ENCODE measurements at regions not wholly inside any gene's neighbourhood (a gene's known extent, or its start where the extent isn't known, plus 50 kb on each side); places are given as distances from the start of the nearest gene placed in this dataset.
"Not testable (repeated sequence)": the region's sequence is repeated elsewhere in the genome, so short reads cannot be mapped to it uniquely, and the experiment has no call there.

- Histone ChIP-seq H3K27ac (ENCODE audit: low read depth in 2 of 2, low read length in 2 of 2) (no peak overlapping the region), H3K4me1 (ENCODE audit: control insufficient read depth in 2 of 2, insufficient read depth in 2 of 2, low read length in 2 of 2) (no peaks in the 10 kb centered on the region), H3K4me3 (ENCODE audit: low read length in 2 of 2) (no peak overlapping the region), H3K27me3 (ENCODE audit: control insufficient read depth in 2 of 2, insufficient read depth in 2 of 2, low read length in 2 of 2) (no peaks in the 10 kb centered on the region), H3K9me3 (ENCODE audit: control insufficient read depth in 2 of 2, low read length in 2 of 2) (no peaks in the 10 kb centered on the region), H3K9ac (ENCODE audit: low read depth in 1 of 2, low read length in 2 of 2) (no peak overlapping the region), H3K36me3 (ENCODE audit: control insufficient read depth in 2 of 2, insufficient read depth in 2 of 2, low read length in 2 of 2) (no peaks in the 10 kb centered on the region)
These were observed 130.9 kb upstream of the RASA1 start for GRCh38 chr5:87136733-87137132.

GRCh38 chr5:87137283-87137682 lies 130.4 kb upstream of the RASA1 start:
- Histone ChIP-seq H3K36me3 (ENCODE audit: control insufficient read depth in 2 of 2, insufficient read depth in 2 of 2, low read length in 2 of 2) (no peaks in the 10 kb centered on the region), H3K4me3 (ENCODE audit: low read length in 2 of 2) (no peak overlapping the region), H3K27ac (ENCODE audit: low read depth in 2 of 2, low read length in 2 of 2) (no peak overlapping the region), H3K4me1 (ENCODE audit: control insufficient read depth in 2 of 2, insufficient read depth in 2 of 2, low read length in 2 of 2) (no peaks in the 10 kb centered on the region), H3K9ac (ENCODE audit: low read depth in 1 of 2, low read length in 2 of 2) (no peak overlapping the region), H3K9me3 (ENCODE audit: control insufficient read depth in 2 of 2, low read length in 2 of 2) (no peaks in the 10 kb centered on the region), H3K27me3 (ENCODE audit: control insufficient read depth in 2 of 2, insufficient read depth in 2 of 2, low read length in 2 of 2) (no peaks in the 10 kb centered on the region)

GRCh38 chr5:87138091-87138805 lies 129.4 kb upstream of the RASA1 start:
- H3K36me3 ChIP-seq (ENCODE audit: control insufficient read depth in 2 of 2, insufficient read depth in 2 of 2, low read length in 2 of 2): no peaks in the 10 kb centered on the region
- no peak overlapping the region for H3K9ac ChIP-seq (ENCODE audit: low read depth in 1 of 2, low read length in 2 of 2)
- H3K27me3 ChIP-seq (ENCODE audit: control insufficient read depth in 2 of 2, insufficient read depth in 2 of 2, low read length in 2 of 2): no peaks in the 10 kb centered on the region
- H3K4me3 ChIP-seq (ENCODE audit: low read length in 2 of 2): no peak overlapping the region
- H3K4me1 ChIP-seq (ENCODE audit: control insufficient read depth in 2 of 2, insufficient read depth in 2 of 2, low read length in 2 of 2): no peaks in the 10 kb centered on the region
- H3K27ac ChIP-seq (ENCODE audit: low read depth in 2 of 2, low read length in 2 of 2): no peak overlapping the region
- no peaks in the 10 kb centered on the region for H3K9me3 ChIP-seq (ENCODE audit: control insufficient read depth in 2 of 2, low read length in 2 of 2)

- no peak overlapping the region for H3K9ac ChIP-seq (ENCODE audit: low read depth in 1 of 2, low read length in 2 of 2)
- H3K4me3 ChIP-seq (ENCODE audit: low read length in 2 of 2): no peak overlapping the region
- no peaks in the 10 kb centered on the region for H3K9me3 ChIP-seq (ENCODE audit: control insufficient read depth in 2 of 2, low read length in 2 of 2)
- H3K27me3 ChIP-seq (ENCODE audit: control insufficient read depth in 2 of 2, insufficient read depth in 2 of 2, low read length in 2 of 2): no peaks in the 10 kb centered on the region
- no peak overlapping the region for H3K27ac ChIP-seq (ENCODE audit: low read depth in 2 of 2, low read length in 2 of 2)
- no peaks in the 10 kb centered on the region for H3K4me1 ChIP-seq (ENCODE audit: control insufficient read depth in 2 of 2, insufficient read depth in 2 of 2, low read length in 2 of 2)
- H3K36me3 ChIP-seq (ENCODE audit: control insufficient read depth in 2 of 2, insufficient read depth in 2 of 2, low read length in 2 of 2): no peaks in the 10 kb centered on the region
These were observed 127.9 kb upstream of the RASA1 start for GRCh38 chr5:87139795-87140194.

GRCh38 chr5:87141544-87141943 lies 126.1 kb upstream of the RASA1 start:
- no peak overlapping the region for H3K9ac ChIP-seq (ENCODE audit: low read depth in 1 of 2, low read length in 2 of 2)
- H3K36me3 ChIP-seq (ENCODE audit: control insufficient read depth in 2 of 2, insufficient read depth in 2 of 2, low read length in 2 of 2): no peaks in the 10 kb centered on the region
- H3K27ac ChIP-seq (ENCODE audit: low read depth in 2 of 2, low read length in 2 of 2): no peak overlapping the region
- H3K9me3 ChIP-seq (ENCODE audit: control insufficient read depth in 2 of 2, low read length in 2 of 2): no peaks in the 10 kb centered on the region
- no peaks in the 10 kb centered on the region for H3K27me3 ChIP-seq (ENCODE audit: control insufficient read depth in 2 of 2, insufficient read depth in 2 of 2, low read length in 2 of 2)
- H3K4me1 ChIP-seq (ENCODE audit: control insufficient read depth in 2 of 2, insufficient read depth in 2 of 2, low read length in 2 of 2): no peaks in the 10 kb centered on the region
- no peak overlapping the region for H3K4me3 ChIP-seq (ENCODE audit: low read length in 2 of 2)

- not testable (repeated sequence) for H3K27ac ChIP-seq (ENCODE audit: low read depth in 2 of 2, low read length in 2 of 2); H3K9me3 ChIP-seq (ENCODE audit: control insufficient read depth in 2 of 2, low read length in 2 of 2); H3K9ac ChIP-seq (ENCODE audit: low read depth in 1 of 2, low read length in 2 of 2); H3K36me3 ChIP-seq (ENCODE audit: control insufficient read depth in 2 of 2, insufficient read depth in 2 of 2, low read length in 2 of 2); H3K4me1 ChIP-seq (ENCODE audit: control insufficient read depth in 2 of 2, insufficient read depth in 2 of 2, low read length in 2 of 2); H3K27me3 ChIP-seq (ENCODE audit: control insufficient read depth in 2 of 2, insufficient read depth in 2 of 2, low read length in 2 of 2); H3K4me3 ChIP-seq (ENCODE audit: low read length in 2 of 2)
These were observed 121.8 kb upstream of the RASA1 start for GRCh38 chr5:87145853-87146252.

GRCh38 chr5:87147441-87147840 lies 120.2 kb upstream of the RASA1 start:
- H3K9me3 ChIP-seq (ENCODE audit: control insufficient read depth in 2 of 2, low read length in 2 of 2): no peaks in the 10 kb centered on the region
- no peak overlapping the region for H3K27ac ChIP-seq (ENCODE audit: low read depth in 2 of 2, low read length in 2 of 2)
- no peaks in the 10 kb centered on the region for H3K27me3 ChIP-seq (ENCODE audit: control insufficient read depth in 2 of 2, insufficient read depth in 2 of 2, low read length in 2 of 2)
- H3K4me1 ChIP-seq (ENCODE audit: control insufficient read depth in 2 of 2, insufficient read depth in 2 of 2, low read length in 2 of 2): no peaks in the 10 kb centered on the region
- no peaks in the 10 kb centered on the region for H3K36me3 ChIP-seq (ENCODE audit: control insufficient read depth in 2 of 2, insufficient read depth in 2 of 2, low read length in 2 of 2)
- no peak overlapping the region for H3K9ac ChIP-seq (ENCODE audit: low read depth in 1 of 2, low read length in 2 of 2)
- no peak overlapping the region for H3K4me3 ChIP-seq (ENCODE audit: low read length in 2 of 2)

GRCh38 chr5:87150630-87151029 lies 117.1 kb upstream of the RASA1 start:
- Histone ChIP-seq H3K4me3 (ENCODE audit: low read length in 2 of 2) (no peak overlapping the region), H3K9ac (ENCODE audit: low read depth in 1 of 2, low read length in 2 of 2) (no peak overlapping the region), H3K36me3 (ENCODE audit: control insufficient read depth in 2 of 2, insufficient read depth in 2 of 2, low read length in 2 of 2) (no peaks in the 10 kb centered on the region), H3K27ac (ENCODE audit: low read depth in 2 of 2, low read length in 2 of 2) (no peak overlapping the region), H3K4me1 (ENCODE audit: control insufficient read depth in 2 of 2, insufficient read depth in 2 of 2, low read length in 2 of 2) (no peaks in the 10 kb centered on the region), H3K9me3 (ENCODE audit: control insufficient read depth in 2 of 2, low read length in 2 of 2) (no peaks in the 10 kb centered on the region), H3K27me3 (ENCODE audit: control insufficient read depth in 2 of 2, insufficient read depth in 2 of 2, low read length in 2 of 2) (no peaks in the 10 kb centered on the region)

GRCh38 chr5:87151547-87151946 lies 116.1 kb upstream of the RASA1 start:
- H3K36me3 ChIP-seq (ENCODE audit: control insufficient read depth in 2 of 2, insufficient read depth in 2 of 2, low read length in 2 of 2): no peaks in the 10 kb centered on the region
- H3K4me1 ChIP-seq (ENCODE audit: control insufficient read depth in 2 of 2, insufficient read depth in 2 of 2, low read length in 2 of 2): no peaks in the 10 kb centered on the region
- H3K9ac ChIP-seq (ENCODE audit: low read depth in 1 of 2, low read length in 2 of 2): no peak overlapping the region
- no peaks in the 10 kb centered on the region for H3K9me3 ChIP-seq (ENCODE audit: control insufficient read depth in 2 of 2, low read length in 2 of 2)
- H3K27me3 ChIP-seq (ENCODE audit: control insufficient read depth in 2 of 2, insufficient read depth in 2 of 2, low read length in 2 of 2): no peaks in the 10 kb centered on the region
- H3K27ac ChIP-seq (ENCODE audit: low read depth in 2 of 2, low read length in 2 of 2): no peak overlapping the region
- no peak overlapping the region for H3K4me3 ChIP-seq (ENCODE audit: low read length in 2 of 2)

- no peaks in the 10 kb centered on the region for H3K9me3 ChIP-seq (ENCODE audit: control insufficient read depth in 2 of 2, low read length in 2 of 2)
- no peak overlapping the region for H3K9ac ChIP-seq (ENCODE audit: low read depth in 1 of 2, low read length in 2 of 2)
- H3K27me3 ChIP-seq (ENCODE audit: control insufficient read depth in 2 of 2, insufficient read depth in 2 of 2, low read length in 2 of 2): no peaks in the 10 kb centered on the region
- H3K4me3 ChIP-seq (ENCODE audit: low read length in 2 of 2): no peak overlapping the region
- H3K27ac ChIP-seq (ENCODE audit: low read depth in 2 of 2, low read length in 2 of 2): no peak overlapping the region
- H3K4me1 ChIP-seq (ENCODE audit: control insufficient read depth in 2 of 2, insufficient read depth in 2 of 2, low read length in 2 of 2): no peaks in the 10 kb centered on the region
- H3K36me3 ChIP-seq (ENCODE audit: control insufficient read depth in 2 of 2, insufficient read depth in 2 of 2, low read length in 2 of 2): no peaks in the 10 kb centered on the region
These were observed 114.8 kb upstream of the RASA1 start for GRCh38 chr5:87152886-87153285.

GRCh38 chr5:87154191-87154590 lies 113.5 kb upstream of the RASA1 start:
- no peak overlapping the region for H3K4me3 ChIP-seq (ENCODE audit: low read length in 2 of 2)

More at GRCh38 chr5:87154191-87154590, 113.5 kb upstream of the RASA1 start:
- Histone ChIP-seq H3K36me3 (ENCODE audit: control insufficient read depth in 2 of 2, insufficient read depth in 2 of 2, low read length in 2 of 2) (no peaks in the 10 kb centered on the region), H3K9me3 (ENCODE audit: control insufficient read depth in 2 of 2, low read length in 2 of 2) (no peaks in the 10 kb centered on the region), H3K4me1 (ENCODE audit: control insufficient read depth in 2 of 2, insufficient read depth in 2 of 2, low read length in 2 of 2) (no peaks in the 10 kb centered on the region), H3K9ac (ENCODE audit: low read depth in 1 of 2, low read length in 2 of 2) (no peak overlapping the region), H3K27me3 (ENCODE audit: control insufficient read depth in 2 of 2, insufficient read depth in 2 of 2, low read length in 2 of 2) (no peaks in the 10 kb centered on the region), H3K27ac (ENCODE audit: low read depth in 2 of 2, low read length in 2 of 2) (no peak overlapping the region)

Data from mucosa of rectum (tissue), 2 donors.